PFSK-1 (cell line): ENCODE measurements at regions not wholly inside any gene's neighbourhood (a gene's known extent, or its start where the extent isn't known, plus 50 kb on each side); places are given as distances from the start of the nearest gene placed in this dataset.

Experiments
- FOXP2 ChIP-seq: optimal IDR thresholded peaks from 2 replicates; pipeline ENCODE3; 2011; ENCODE audit warnings: borderline replicate concordance, control low read depth, inconsistent platforms; ENCODE audit not compliant: insufficient read depth; ENCODE audit errors: extremely low read length, extremely low read depth
- POLR2AphosphoS5 ChIP-seq: IDR thresholded peaks from 2 replicates; pipeline ENCODE4 v1.6.1; 2012; ENCODE audit warnings: low read depth, mild to moderate bottlenecking, control low read depth, low read length, moderate library complexity
- REST ChIP-seq, 2 experiments: IDR thresholded peaks; 2 replicates each; pipeline versions ENCODE4 v1.6.1 to v1.8.0; 2011 to 2012; ENCODE audit warnings: low read depth in 2 of 2, low read length in 2 of 2, control low read depth in 1 of 2, inconsistent platforms in 1 of 2, mild to moderate bottlenecking in 1 of 2, moderate library complexity in 1 of 2; ENCODE audit not compliant: insufficient read depth in 1 of 2
- SIN3A ChIP-seq: IDR thresholded peaks from 2 replicates; pipeline ENCODE4 v1.6.1; 2012; ENCODE audit warnings: mild to moderate bottlenecking, low read length, moderate library complexity, borderline replicate concordance; ENCODE audit not compliant: insufficient read depth
- TAF1 ChIP-seq: IDR thresholded peaks from 2 replicates; pipeline ENCODE4 v1.6.1; 2012; ENCODE audit warnings: low read length, control low read depth, borderline replicate concordance; ENCODE audit not compliant: insufficient read depth

GRCh38 chr12:105864901-105865300 is 273.9 kb downstream of the NUAK1 start:
- no peak for TF ChIP-seq SIN3A
- no peak for TF ChIP-seq REST (IDR thresholded peaks at IDR 0.05; ENCODE audit: insufficient read depth in 1 of 2, low read depth in 2 of 2, low read length in 2 of 2)
- TF ChIP-seq TAF1, result no peak

GRCh38 chr12:105865886-105866285 is 272.9 kb downstream of the NUAK1 start:
- TF ChIP-seq POLR2AphosphoS5 (no peak), REST (IDR thresholded peaks at IDR 0.05; ENCODE audit: insufficient read depth in 1 of 2, low read depth in 2 of 2, low read length in 2 of 2) (no peak), FOXP2 (no peak), SIN3A (no peak), TAF1 (no peak)

- TF ChIP-seq SIN3A (no peak), POLR2AphosphoS5 (no peak), TAF1 (no peak), FOXP2 (no peak)
Observed at GRCh38 chr12:105874121-105874520, 264.6 kb downstream of the NUAK1 start.

- no peak for TF ChIP-seq FOXP2
- no peak for TF ChIP-seq REST (IDR thresholded peaks at IDR 0.05; ENCODE audit: insufficient read depth in 1 of 2, low read depth in 2 of 2, low read length in 2 of 2)
- no peak for TF ChIP-seq TAF1
- no peak for TF ChIP-seq SIN3A
- TF ChIP-seq POLR2AphosphoS5, result no peak
Observed at GRCh38 chr12:105876396-105876927, 262.3 kb downstream of the NUAK1 start.

- TF ChIP-seq REST (IDR thresholded peaks at IDR 0.05; ENCODE audit: insufficient read depth in 1 of 2, low read depth in 2 of 2, low read length in 2 of 2), result no peak
- TF ChIP-seq FOXP2, result no peak
- no peak for TF ChIP-seq TAF1
- no peak for TF ChIP-seq SIN3A
- TF ChIP-seq POLR2AphosphoS5, result no peak
Observed at GRCh38 chr12:105878964-105879363, 259.8 kb downstream of the NUAK1 start.
